DOHH2 (cell line): ENCODE measurements at regions not wholly inside any gene's neighbourhood (a gene's known extent, or its start where the extent isn't known, plus 50 kb on each side); places are given as distances from the start of the nearest gene placed in this dataset.

Experiments used
- EZH2phosphoT487 ChIP-seq: fragments of 200-600 bp; sonication (generic); IDR thresholded peaks from 2 replicates; pipeline ENCODE4 v1.6.1; 2017; ENCODE audit warnings: borderline replicate concordance, mild to moderate bottlenecking, antibody characterized with exemption, low read length, moderate library complexity, mixed read lengths
- TF ChIP-seq, protein P1 (sequence below): fragments of 200-600 bp; sonication (generic); IDR thresholded peaks from one replicate; pipeline ENCODE4 v1.5.1; 2014; ENCODE audit warnings: antibody characterized with exemption, mild to moderate bottlenecking, low read depth, low read length; ENCODE audit not compliant: poor library complexity, severe bottlenecking

DNA sequence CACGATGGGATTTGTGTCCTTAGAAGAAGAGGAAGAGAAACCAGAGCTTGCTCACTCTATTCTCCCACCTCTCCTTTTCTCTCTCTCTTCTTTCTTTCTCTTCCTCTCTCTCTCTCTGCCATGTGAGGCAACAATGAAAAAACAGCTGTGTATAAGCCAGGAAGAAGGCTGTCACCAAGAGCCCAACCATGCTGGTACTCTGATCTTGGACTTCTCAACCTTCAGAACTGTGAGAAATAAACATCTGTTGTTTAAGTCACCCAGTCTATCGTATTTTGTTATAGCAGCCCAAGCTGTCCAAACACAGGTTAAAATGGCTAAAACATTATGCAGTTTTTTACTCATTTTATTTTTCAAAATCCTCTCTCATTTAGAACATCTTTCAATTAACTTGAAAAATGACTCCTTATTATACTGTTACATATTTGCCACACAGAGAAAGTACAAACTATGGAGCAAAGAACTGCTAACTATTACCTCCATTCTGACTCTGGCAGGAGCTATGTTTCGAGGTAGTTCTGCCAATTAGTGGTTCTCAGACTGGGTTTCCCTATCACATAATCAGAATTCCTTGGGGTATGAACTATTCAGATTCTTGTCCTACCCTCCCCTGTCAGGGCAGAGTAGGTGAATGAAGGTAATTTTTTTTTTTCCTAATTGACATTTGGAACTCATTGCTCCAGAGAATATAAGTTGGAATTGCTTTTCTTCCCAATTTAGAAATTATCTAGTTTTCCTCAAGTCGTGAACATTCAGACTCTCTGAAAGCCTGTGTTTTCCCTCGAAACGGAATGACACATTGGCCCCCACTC lies 434.6 kb downstream of the ENC1 start:
- TF ChIP-seq, protein P1, sequence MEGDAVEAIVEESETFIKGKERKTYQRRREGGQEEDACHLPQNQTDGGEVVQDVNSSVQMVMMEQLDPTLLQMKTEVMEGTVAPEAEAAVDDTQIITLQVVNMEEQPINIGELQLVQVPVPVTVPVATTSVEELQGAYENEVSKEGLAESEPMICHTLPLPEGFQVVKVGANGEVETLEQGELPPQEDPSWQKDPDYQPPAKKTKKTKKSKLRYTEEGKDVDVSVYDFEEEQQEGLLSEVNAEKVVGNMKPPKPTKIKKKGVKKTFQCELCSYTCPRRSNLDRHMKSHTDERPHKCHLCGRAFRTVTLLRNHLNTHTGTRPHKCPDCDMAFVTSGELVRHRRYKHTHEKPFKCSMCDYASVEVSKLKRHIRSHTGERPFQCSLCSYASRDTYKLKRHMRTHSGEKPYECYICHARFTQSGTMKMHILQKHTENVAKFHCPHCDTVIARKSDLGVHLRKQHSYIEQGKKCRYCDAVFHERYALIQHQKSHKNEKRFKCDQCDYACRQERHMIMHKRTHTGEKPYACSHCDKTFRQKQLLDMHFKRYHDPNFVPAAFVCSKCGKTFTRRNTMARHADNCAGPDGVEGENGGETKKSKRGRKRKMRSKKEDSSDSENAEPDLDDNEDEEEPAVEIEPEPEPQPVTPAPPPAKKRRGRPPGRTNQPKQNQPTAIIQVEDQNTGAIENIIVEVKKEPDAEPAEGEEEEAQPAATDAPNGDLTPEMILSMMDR, result no peak
- TF ChIP-seq EZH2phosphoT487, result no peak
